GM19397 (cell line): ENCODE measurements at regions not wholly inside any gene's neighbourhood (a gene's known extent, or its start where the extent isn't known, plus 50 kb on each side); places are given as distances from the start of the nearest gene placed in this dataset.

ENCODE experiments used
- ATAC-seq: cut with Tn5 transposase; IDR thresholded peaks from one replicate; pipeline ENCODE4 v1.9.1; 2021; ENCODE audit warnings: mild to moderate bottlenecking, moderate library complexity; ENCODE audit not compliant: unreplicated experiment

GRCh38 chr6:22043284-22043962 lies 253.4 kb downstream of the PRL start:
- no peak for ATAC-seq

GRCh38 chr6:22045261-22045912 lies 251.4 kb downstream of the PRL start:
- ATAC-seq: no peak

DNA sequence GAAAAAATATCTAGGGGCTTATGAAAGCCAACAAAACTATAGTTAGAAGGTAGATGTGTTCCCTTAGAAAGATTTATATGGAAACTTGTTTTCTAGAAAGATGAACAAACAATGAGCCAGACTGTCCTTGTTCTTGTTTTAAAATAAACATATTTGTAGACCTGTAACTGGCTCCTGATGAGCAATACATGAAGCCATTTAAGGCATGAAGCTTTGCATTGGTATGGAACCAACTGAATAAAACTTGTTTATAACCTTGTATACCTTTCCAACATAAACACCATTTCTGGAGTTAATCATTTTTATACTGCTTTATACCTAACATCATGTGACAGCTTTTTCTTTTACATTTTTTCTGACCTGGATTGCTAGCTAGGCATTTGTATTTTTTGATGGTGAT lies 247.8 kb downstream of the PRL start:
- ATAC-seq: no peak

DNA sequence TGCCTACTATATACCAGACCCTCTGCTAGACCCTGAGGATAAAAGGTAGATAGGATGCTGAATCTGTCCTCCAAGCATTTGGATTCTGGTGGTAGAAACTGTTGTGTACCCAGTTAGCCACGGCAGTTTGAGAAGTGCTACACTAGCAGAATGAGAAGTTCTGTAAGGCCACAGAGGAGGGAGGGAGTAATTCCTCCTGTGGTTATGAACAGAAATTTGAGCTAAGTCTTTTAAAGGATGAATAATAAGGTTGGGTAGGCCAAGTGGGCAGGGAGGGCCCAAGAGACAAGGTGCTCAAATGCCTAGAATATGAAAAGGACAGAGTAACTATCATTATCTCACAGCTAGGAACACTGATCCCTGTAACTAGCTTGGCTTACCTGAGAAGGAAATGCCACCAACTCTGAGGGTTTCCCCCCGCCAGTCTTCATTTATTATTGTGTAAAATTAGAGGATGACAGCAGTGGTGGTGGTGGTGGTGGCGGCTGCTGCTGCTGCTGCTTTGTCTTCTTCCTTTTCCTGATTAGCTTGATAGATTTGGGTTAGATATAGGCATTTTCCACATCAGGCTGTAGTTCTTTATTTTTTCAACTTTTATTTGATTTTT lies 243.3 kb downstream of the PRL start:
- ATAC-seq: no peak

DNA sequence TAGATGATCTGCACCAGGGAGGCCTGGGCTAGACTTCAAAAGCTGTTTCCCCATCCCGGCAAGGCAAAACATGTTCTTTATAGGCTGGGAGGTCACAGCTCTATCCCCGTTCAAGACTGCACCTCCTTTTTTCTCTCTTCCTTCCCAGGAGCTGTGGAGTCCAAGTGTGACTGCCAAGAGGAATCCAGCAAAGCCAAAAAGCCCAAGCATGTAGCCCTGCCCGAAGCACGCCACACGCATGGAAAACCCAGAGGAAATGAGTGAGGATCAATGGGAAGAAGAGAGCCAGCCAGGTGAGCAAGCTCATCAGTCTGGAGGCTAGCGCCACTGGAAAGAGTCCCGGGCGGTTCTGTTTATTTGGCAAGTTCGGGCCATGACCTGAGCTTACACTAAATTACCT lies 240.4 kb downstream of the PRL start:
- ATAC-seq: no peak

DNA sequence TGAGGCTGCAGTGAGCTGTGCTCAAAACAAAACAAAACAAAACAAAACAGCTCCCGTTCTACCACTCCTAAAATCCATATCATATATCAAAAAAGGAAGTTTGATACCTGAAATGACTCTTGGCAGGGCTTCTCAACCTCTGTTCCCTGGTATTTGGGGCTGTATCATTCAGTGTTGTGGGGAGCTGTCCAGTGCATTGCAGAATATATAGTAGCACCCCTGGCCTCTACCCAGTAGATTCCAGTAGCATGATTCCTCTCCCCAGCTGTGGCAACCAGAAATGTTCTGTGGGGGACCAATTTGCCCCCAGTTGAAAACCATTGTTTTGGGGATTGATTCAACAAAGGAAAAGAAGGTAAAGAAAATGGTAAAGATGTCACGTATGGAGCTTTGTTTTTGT lies 238.9 kb downstream of the PRL start:
- no peak for ATAC-seq

GRCh38 chr6:22059126-22059525 lies 237.7 kb downstream of the PRL start:
- ATAC-seq: no peak

DNA sequence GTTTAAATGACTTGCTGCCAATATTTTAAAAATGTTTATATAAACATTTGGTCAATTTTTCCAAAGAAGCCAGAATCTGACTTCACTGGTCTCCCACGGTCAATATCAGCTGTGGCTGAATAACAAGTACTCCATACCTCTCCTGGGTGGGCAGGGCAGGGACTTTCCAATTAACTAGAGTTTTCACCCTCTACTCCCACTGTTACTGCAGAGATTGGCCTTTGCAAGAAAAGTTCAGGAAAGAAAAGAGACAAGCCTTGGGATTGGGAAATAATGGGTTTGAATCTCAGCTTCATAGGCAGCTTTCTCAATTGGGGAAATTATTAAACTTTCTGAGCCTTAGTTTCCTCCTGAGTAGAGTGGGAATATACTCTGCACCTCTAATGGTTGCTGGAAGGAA lies 236.9 kb downstream of the PRL start:
- ATAC-seq: no peak

DNA sequence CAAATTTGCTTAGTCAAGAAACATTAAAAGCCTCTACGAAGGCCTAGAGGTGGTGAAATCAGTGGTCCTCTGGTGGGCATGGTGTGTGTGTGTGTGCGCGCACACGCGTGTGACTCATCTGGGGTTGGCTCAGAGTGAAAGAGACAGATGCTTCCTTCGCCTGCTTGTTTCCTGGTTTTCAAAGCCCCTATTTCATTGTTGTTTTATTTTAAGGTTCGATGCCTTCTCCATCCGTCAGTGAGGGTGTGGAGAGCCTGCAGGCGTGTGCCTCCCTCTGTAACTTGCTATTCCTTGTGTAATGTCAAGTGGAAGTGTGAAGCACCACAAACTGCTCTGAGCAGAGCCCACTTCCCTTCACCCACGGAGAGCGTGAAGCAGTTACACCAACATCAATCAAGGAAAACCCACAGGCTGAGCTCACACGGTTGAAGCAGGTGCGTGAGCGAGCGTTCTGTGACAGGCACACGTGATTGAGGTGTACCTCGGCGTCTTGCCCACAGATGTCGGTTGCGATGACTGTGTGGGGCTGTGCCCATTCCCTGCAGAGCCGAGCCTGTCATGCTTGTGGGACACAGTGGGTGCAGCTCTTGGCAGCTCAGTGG lies 233.9 kb downstream of the PRL start:
- ATAC-seq: peak; percentile 87

- ATAC-seq: no peak
Measured at GRCh38 chr6:22064558-22064957, 232.3 kb downstream of the PRL start.

- ATAC-seq: no peak
Measured at GRCh38 chr6:22067122-22067521, 229.7 kb downstream of the PRL start.

- no peak for ATAC-seq
Measured at GRCh38 chr6:22067671-22068070, 229.2 kb downstream of the PRL start.

DNA sequence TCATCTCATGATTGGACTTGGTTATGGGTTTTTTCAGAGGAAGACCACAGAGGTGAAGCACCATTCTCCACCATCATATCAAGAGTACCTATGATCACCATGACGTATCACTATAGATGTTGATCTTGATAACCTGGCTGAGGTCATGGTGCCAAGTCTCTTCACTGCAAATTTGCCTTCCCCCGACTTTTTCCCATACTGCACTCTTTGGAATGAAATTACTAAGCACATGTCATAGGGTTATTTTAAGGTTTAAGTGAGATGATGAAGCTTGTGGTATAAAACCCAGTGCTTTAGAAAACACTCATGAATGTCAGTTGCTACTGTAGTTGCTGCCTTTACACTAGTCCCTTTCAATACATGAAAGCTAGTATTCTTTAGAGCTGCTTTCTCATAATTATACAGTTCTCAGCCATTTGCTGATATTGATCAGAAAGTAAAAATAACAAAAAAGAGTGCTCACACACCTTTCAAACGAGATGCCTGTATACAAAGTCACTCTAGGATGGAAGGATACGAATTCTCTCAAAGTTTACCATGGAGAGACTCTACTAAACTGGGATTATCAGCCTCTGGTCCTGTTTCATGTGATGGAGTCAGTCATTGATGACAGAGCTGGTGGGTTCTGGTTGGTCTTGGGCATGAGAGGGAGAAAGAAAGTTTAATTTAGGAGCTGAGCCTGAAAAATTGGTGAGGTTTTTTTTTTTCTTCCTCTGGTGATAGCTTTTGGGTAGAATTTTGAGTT lies 228.1 kb downstream of the PRL start:
- ATAC-seq: peak; percentile 54

GRCh38 chr6:22069306-22069800 lies 227.5 kb downstream of the PRL start:
- ATAC-seq: no peak

GRCh38 chr6:22071270-22072041 lies 225.4 kb downstream of the PRL start:
- no peak for ATAC-seq

GRCh38 chr6:22072949-22073348 lies 223.9 kb downstream of the PRL start:
- ATAC-seq: no peak

GRCh38 chr6:22073516-22074198 lies 223.2 kb downstream of the PRL start:
- ATAC-seq: no peak

GRCh38 chr6:22078288-22078687 lies 218.5 kb downstream of the PRL start:
- no peak for ATAC-seq

- no peak for ATAC-seq
Measured at GRCh38 chr6:22078802-22079545, 217.9 kb downstream of the PRL start.
